MM.1S (cell line): ENCODE measurements at regions not wholly inside any gene's neighbourhood (a gene's known extent, or its start where the extent isn't known, plus 50 kb on each side); places are given as distances from the start of the nearest gene placed in this dataset.

Experiments used
- EZH2 ChIP-seq: fragments of 300-600 bp; sonication (generic); optimal IDR thresholded peaks from 2 replicates; pipeline ENCODE3; 2017; ENCODE audit warnings: low read depth, mild to moderate bottlenecking, antibody characterized with exemption, low read length, mixed read lengths
- EZH2phosphoT487 ChIP-seq: fragments of 300-600 bp; sonication (generic); IDR thresholded peaks from 2 replicates; pipeline ENCODE4 v1.6.1; 2018; ENCODE audit warnings: antibody characterized with exemption, low read length
- TF ChIP-seq, protein P1 (sequence below): fragments of 300-600 bp; sonication (generic); IDR thresholded peaks from 2 replicates; pipeline ENCODE4 v1.5.1; 2016; ENCODE audit warnings: antibody characterized with exemption, low read length, mixed read lengths

GRCh38 chr14:89481196-89481595, 64.2 kb upstream of the FOXN3 start:
- TF ChIP-seq, protein P1, sequence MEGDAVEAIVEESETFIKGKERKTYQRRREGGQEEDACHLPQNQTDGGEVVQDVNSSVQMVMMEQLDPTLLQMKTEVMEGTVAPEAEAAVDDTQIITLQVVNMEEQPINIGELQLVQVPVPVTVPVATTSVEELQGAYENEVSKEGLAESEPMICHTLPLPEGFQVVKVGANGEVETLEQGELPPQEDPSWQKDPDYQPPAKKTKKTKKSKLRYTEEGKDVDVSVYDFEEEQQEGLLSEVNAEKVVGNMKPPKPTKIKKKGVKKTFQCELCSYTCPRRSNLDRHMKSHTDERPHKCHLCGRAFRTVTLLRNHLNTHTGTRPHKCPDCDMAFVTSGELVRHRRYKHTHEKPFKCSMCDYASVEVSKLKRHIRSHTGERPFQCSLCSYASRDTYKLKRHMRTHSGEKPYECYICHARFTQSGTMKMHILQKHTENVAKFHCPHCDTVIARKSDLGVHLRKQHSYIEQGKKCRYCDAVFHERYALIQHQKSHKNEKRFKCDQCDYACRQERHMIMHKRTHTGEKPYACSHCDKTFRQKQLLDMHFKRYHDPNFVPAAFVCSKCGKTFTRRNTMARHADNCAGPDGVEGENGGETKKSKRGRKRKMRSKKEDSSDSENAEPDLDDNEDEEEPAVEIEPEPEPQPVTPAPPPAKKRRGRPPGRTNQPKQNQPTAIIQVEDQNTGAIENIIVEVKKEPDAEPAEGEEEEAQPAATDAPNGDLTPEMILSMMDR: no peak
- TF ChIP-seq EZH2 (no peak), EZH2phosphoT487 (no peak)
